HPDE6-E6E7 (cell line): ENCODE measurements at regions not wholly inside any gene's neighbourhood (a gene's known extent, or its start where the extent isn't known, plus 50 kb on each side); places are given as distances from the start of the nearest gene placed in this dataset.
A peak's percentile ranks its signal among the peaks of the same experiment; 100 is the strongest.

ENCODE experiments used
- DNase-seq: peaks from one replicate; pipeline ENCODE4 v3.0.0; 2011; ENCODE audit warnings: missing footprints; ENCODE audit errors: extremely low spot score

GRCh38 chr11:127649958-127650357 lies 649.4 kb upstream of the KIRREL3 start:
- DNase-seq: no peak

GRCh38 chr11:127649071-127649470 lies 648.5 kb upstream of the KIRREL3 start:
- no peak for DNase-seq

GRCh38 chr11:127648583-127648982 lies 648.0 kb upstream of the KIRREL3 start:
- no peak for DNase-seq

- DNase-seq: no peak
Measured at GRCh38 chr11:127644366-127644765, 643.8 kb upstream of the KIRREL3 start.

- DNase-seq: no peak
Measured at GRCh38 chr11:127643268-127644058, 642.9 kb upstream of the KIRREL3 start.

GRCh38 chr11:127640561-127641451 lies 640.2 kb upstream of the KIRREL3 start:
- DNase-seq: peak; percentile 2

GRCh38 chr11:127639916-127640315 lies 639.3 kb upstream of the KIRREL3 start:
- peak; percentile 9 for DNase-seq

- no peak for DNase-seq
Measured at GRCh38 chr11:127632976-127633680, 632.6 kb upstream of the KIRREL3 start.

GRCh38 chr11:127632546-127632945 lies 632.0 kb upstream of the KIRREL3 start:
- no peak for DNase-seq

- no peak for DNase-seq
Measured at GRCh38 chr11:127631974-127632373, 631.4 kb upstream of the KIRREL3 start.

- DNase-seq: no peak
Measured at GRCh38 chr11:127629200-127629599, 628.6 kb upstream of the KIRREL3 start.

- DNase-seq: no peak
Measured at GRCh38 chr11:127628458-127628785, 627.9 kb upstream of the KIRREL3 start.

GRCh38 chr11:127627629-127628457 lies 627.3 kb upstream of the KIRREL3 start:
- no peak for DNase-seq

- DNase-seq: no peak
Measured at GRCh38 chr11:127627204-127627603, 626.6 kb upstream of the KIRREL3 start.

GRCh38 chr11:127625402-127625801 lies 624.8 kb upstream of the KIRREL3 start:
- DNase-seq: no peak

GRCh38 chr11:127624306-127624856 lies 623.8 kb upstream of the KIRREL3 start:
- no peak for DNase-seq

- DNase-seq: no peak
Measured at GRCh38 chr11:127622686-127623085, 622.1 kb upstream of the KIRREL3 start.

GRCh38 chr11:127620671-127621070 lies 620.1 kb upstream of the KIRREL3 start:
- DNase-seq: no peak

- no peak for DNase-seq
Measured at GRCh38 chr11:127619946-127620345, 619.4 kb upstream of the KIRREL3 start.

GRCh38 chr11:127618721-127619120 lies 618.2 kb upstream of the KIRREL3 start:
- no peak for DNase-seq

GRCh38 chr11:127616158-127616557 lies 615.6 kb upstream of the KIRREL3 start:
- DNase-seq: no peak
